AG04450 (cell line): ENCODE measurements at regions not wholly inside any gene's neighbourhood (a gene's known extent, or its start where the extent isn't known, plus 50 kb on each side); places are given as distances from the start of the nearest gene placed in this dataset.
"Not testable (repeated sequence)": the region's sequence is repeated elsewhere in the genome, so short reads cannot be mapped to it uniquely, and the experiment has no call there.

ENCODE experiments used
- CTCF ChIA-PET: fragments of 300-600, 350-600 bp; formaldehyde crosslinking; extraction: SDS; loops from one replicate; lab custom pipeline; 2022; ENCODE audit warnings: antibody characterized with exemption, inconsistent platforms; lab: Charles Lee
- POLR2A ChIA-PET: fragments of 350-600 bp; formaldehyde crosslinking; extraction: SDS; loops from one replicate; lab custom pipeline; 2021; ENCODE audit warnings: antibody characterized with exemption, inconsistent platforms; lab: Yijun Ruan, JAX
- DNase-seq: peaks from one replicate; pipeline ENCODE4 v3.0.0-alpha.2; 2011; ENCODE audit warnings: low read depth, low spot score
- H3K27ac ChIP-seq: one replicate; pipeline ENCODE4 v1.5.1; 2012; ENCODE audit warnings: low read depth, low read length, control low read depth
- H3K27me3 ChIP-seq: one replicate; pipeline ENCODE4 v1.6.0; 2012; ENCODE audit warnings: low read length; ENCODE audit not compliant: control insufficient read depth, insufficient read depth
- H3K4me3 ChIP-seq: 2 replicates; pipeline ENCODE4 v1.5.1; 2011; ENCODE audit warnings: mild to moderate bottlenecking, low read depth, low read length, control low read depth
- H3K9me3 ChIP-seq: 2 replicates; pipeline ENCODE4 v1.5.1; 2012; ENCODE audit warnings: low read length; ENCODE audit not compliant: control insufficient read depth, insufficient read depth

GRCh38 chr7:76839214-76839613, 192.9 kb downstream of the SPDYE17 start:
- H3K27ac ChIP-seq, DNase-seq, CTCF ChIA-PET, H3K9me3 ChIP-seq, H3K27me3 ChIP-seq, POLR2A ChIA-PET, H3K4me3 ChIP-seq: not testable (repeated sequence)

DNA sequence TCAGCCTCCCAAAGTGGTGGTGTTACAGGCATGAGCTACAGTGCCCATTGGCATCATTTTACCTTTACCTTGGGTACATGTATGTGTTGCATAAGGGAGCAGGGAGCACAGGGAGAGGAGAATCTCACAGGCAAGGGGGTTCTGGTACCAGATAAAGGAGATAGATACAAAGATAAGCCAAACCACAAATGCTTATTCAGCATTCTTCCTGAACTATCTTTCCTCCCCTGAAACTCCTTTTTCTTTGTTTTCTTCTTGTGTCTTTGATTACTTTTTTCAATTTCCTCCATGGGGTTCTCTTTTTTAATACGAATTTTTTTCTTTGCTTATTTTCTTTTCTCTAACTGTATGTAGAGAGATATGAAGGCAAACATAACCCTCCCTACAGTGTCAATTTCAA, 193.8 kb downstream of the SPDYE17 start:
- H3K27ac ChIP-seq, H3K27me3 ChIP-seq, H3K9me3 ChIP-seq, POLR2A ChIA-PET, DNase-seq, H3K4me3 ChIP-seq, CTCF ChIA-PET: not testable (repeated sequence)

GRCh38 chr7:76829233-76829632, 202.2 kb upstream of the POMZP3 start:
- DNase-seq, CTCF ChIA-PET, H3K27me3 ChIP-seq, H3K9me3 ChIP-seq, POLR2A ChIA-PET, H3K4me3 ChIP-seq, H3K27ac ChIP-seq: not testable (repeated sequence)

GRCh38 chr7:76826181-76826580, 199.1 kb upstream of the POMZP3 start:
- H3K4me3 ChIP-seq, H3K27ac ChIP-seq, H3K9me3 ChIP-seq, POLR2A ChIA-PET, H3K27me3 ChIP-seq, CTCF ChIA-PET, DNase-seq: not testable (repeated sequence)

- DNase-seq, H3K9me3 ChIP-seq, CTCF ChIA-PET, H3K4me3 ChIP-seq, H3K27me3 ChIP-seq, POLR2A ChIA-PET, H3K27ac ChIP-seq: not testable (repeated sequence)
Measured at GRCh38 chr7:76809856-76810255, 182.8 kb upstream of the POMZP3 start.

- H3K27ac ChIP-seq, DNase-seq, H3K9me3 ChIP-seq, H3K4me3 ChIP-seq, CTCF ChIA-PET, H3K27me3 ChIP-seq, POLR2A ChIA-PET: not testable (repeated sequence)
Measured at GRCh38 chr7:76807588-76808100, 180.6 kb upstream of the POMZP3 start.

DNA sequence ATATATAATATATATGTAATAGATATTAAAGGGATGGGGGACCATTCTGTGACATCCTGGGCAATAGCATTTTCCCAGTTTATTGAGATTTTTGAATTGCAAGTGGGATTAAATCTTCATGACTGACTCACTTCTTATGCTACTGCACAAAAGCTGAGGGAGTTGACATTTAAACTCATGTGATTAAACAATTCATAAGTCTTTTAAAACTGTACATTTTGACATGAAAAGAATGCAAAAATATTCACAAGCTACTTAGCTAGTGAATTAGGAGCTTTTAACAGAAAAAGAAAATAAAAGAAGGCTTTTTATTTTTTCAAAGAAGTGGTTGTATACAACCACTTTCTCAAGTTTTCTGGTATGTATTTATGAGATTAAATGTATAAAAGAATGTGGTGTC, 179.4 kb upstream of the POMZP3 start:
- H3K27ac ChIP-seq, POLR2A ChIA-PET, H3K4me3 ChIP-seq, DNase-seq, CTCF ChIA-PET, H3K9me3 ChIP-seq, H3K27me3 ChIP-seq: not testable (repeated sequence)

- H3K4me3 ChIP-seq, H3K27ac ChIP-seq, H3K27me3 ChIP-seq, DNase-seq, H3K9me3 ChIP-seq, POLR2A ChIA-PET: not testable (repeated sequence)
- CTCF ChIA-PET: interaction anchor here (0.6 kb wide), 1 partner anchor 382 kb away, joined by 3 read pairs; no protein-coding TSS in a partner anchor
Measured at GRCh38 chr7:76806010-76806409, 178.9 kb upstream of the POMZP3 start.

DNA sequence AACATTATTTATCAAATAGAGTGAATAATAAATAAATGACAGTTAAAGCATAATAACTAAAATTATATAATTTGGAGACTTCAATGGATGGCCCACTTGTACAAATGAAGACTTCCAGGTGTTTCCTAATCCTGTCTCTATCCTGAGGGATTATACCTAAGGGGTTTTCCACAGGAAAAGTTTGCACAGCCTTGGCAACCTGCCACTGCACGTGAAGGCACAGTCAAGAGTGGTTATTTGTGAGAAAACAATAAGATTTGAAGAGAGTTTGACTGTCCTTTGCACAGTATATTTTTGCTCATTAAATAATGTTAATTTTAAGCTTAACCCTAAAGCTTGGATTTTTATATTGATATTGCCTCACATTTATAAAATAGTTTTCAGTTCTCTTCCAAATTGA, 178.2 kb upstream of the POMZP3 start:
- DNase-seq, POLR2A ChIA-PET, H3K27ac ChIP-seq, H3K4me3 ChIP-seq, H3K9me3 ChIP-seq, H3K27me3 ChIP-seq: not testable (repeated sequence)
- CTCF ChIA-PET: interaction anchor here (0.6 kb wide), 1 partner anchor 381 kb away, joined by 3 read pairs; no protein-coding TSS in a partner anchor

- CTCF ChIA-PET, H3K9me3 ChIP-seq, DNase-seq, POLR2A ChIA-PET, H3K4me3 ChIP-seq, H3K27ac ChIP-seq, H3K27me3 ChIP-seq: not testable (repeated sequence)
Measured at GRCh38 chr7:76797639-76798038, 170.6 kb upstream of the POMZP3 start.

DNA sequence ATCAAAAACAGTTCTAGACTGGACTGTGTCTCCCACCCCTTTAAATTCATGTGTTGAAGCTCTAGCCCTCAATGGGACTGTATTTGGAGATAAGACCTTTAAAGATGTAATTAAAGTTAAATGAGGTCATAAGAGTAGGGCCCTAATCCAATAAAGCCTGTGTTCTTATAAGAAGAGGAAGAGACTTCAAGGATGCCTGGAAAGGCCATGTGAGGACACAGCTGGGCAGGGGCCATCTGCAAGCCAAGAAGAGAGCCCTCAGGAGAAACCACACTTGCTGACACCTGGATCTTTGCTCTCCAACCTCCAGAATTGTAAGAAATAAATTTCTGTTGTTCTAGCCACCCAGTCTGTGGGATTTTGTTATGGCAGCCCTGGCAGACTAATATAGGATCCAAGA, 153.6 kb upstream of the POMZP3 start:
- POLR2A ChIA-PET, H3K27ac ChIP-seq, DNase-seq, CTCF ChIA-PET, H3K27me3 ChIP-seq, H3K4me3 ChIP-seq, H3K9me3 ChIP-seq: not testable (repeated sequence)

DNA sequence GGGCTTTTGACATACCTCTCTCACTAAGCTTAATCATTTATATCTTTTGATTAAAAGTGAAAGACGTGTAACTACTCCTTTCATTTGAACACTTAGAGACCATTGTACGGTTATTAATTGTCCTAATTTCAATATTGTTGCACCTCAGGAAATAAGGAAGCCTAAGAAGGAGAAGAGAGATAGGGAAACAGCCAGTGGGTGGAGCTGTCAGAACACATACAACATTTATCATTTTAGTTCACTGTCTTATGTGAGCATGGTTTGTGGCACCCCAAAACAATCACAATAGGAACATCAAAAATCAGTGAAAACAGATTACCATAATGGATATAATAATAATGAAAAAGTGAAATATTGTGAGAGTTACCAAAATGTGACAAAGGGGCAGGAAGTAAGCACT, 147.2 kb upstream of the POMZP3 start:
- DNase-seq, CTCF ChIA-PET, POLR2A ChIA-PET: not testable (repeated sequence)

DNA sequence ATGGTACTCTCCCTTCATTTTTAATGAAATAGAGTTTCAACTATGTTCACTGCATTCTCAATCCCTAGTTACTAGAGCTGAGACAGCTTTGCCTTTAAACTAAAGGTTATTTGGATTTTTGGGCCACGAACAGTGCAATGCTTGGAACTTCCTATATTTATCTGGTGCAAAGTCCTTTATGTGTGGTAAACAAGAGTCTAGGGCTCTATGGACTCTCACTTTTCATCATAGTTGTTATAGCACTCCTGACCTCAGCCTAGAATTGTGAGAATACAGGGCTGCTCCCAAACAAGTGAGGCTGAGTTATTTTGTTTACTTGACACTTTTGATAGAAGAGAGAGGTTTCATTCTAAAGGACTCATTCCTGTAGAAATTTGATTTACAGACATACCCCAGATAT, 144.9 kb upstream of the POMZP3 start:
- H3K27me3 ChIP-seq, H3K4me3 ChIP-seq, H3K27ac ChIP-seq, POLR2A ChIA-PET, DNase-seq, H3K9me3 ChIP-seq, CTCF ChIA-PET: not testable (repeated sequence)

More for the DNA sequence above, 147.2 kb upstream of the POMZP3 start:
- H3K27ac ChIP-seq, H3K9me3 ChIP-seq, H3K27me3 ChIP-seq, H3K4me3 ChIP-seq: not testable (repeated sequence)
